VCaP (cell line): ENCODE measurements at regions not wholly inside any gene's neighbourhood (a gene's known extent, or its start where the extent isn't known, plus 50 kb on each side); places are given as distances from the start of the nearest gene placed in this dataset.
"Not testable (repeated sequence)": the region's sequence is repeated elsewhere in the genome, so short reads cannot be mapped to it uniquely, and the experiment has no call there.

Experiments
- H3K27ac ChIP-seq: fragments of 450-650 bp; 2 replicates; pipeline ENCODE4 v1.5.1; 2017
- TF ChIP-seq, protein P1 (sequence below): fragments of 450-650 bp; conservative IDR thresholded peaks from 2 replicates; pipeline ENCODE4 v1.5.1; 2017; ENCODE audit warnings: mild to moderate bottlenecking, moderate library complexity

DNA sequence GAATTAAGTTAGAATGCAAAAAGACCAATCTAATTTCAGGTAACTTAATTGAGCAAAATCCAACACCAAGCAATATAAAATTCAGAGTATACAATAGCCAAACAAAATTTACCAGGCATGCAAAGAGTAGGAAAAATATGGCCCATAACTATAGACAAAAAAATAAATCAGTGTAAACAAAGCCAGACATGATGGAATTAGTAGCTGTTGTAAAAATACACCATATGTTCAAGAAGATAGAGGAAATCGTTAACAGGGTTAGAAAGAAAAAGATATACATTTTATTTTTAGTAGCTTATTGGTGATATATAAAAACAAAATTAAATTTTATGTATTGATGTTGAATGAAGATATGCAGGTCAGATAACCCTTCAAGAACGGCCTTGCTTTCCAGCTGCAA, 621.1 kb upstream of the MIR17HG start:
- no peak overlapping the region for H3K27ac ChIP-seq
- TF ChIP-seq, protein P1, sequence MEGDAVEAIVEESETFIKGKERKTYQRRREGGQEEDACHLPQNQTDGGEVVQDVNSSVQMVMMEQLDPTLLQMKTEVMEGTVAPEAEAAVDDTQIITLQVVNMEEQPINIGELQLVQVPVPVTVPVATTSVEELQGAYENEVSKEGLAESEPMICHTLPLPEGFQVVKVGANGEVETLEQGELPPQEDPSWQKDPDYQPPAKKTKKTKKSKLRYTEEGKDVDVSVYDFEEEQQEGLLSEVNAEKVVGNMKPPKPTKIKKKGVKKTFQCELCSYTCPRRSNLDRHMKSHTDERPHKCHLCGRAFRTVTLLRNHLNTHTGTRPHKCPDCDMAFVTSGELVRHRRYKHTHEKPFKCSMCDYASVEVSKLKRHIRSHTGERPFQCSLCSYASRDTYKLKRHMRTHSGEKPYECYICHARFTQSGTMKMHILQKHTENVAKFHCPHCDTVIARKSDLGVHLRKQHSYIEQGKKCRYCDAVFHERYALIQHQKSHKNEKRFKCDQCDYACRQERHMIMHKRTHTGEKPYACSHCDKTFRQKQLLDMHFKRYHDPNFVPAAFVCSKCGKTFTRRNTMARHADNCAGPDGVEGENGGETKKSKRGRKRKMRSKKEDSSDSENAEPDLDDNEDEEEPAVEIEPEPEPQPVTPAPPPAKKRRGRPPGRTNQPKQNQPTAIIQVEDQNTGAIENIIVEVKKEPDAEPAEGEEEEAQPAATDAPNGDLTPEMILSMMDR = no peak

DNA sequence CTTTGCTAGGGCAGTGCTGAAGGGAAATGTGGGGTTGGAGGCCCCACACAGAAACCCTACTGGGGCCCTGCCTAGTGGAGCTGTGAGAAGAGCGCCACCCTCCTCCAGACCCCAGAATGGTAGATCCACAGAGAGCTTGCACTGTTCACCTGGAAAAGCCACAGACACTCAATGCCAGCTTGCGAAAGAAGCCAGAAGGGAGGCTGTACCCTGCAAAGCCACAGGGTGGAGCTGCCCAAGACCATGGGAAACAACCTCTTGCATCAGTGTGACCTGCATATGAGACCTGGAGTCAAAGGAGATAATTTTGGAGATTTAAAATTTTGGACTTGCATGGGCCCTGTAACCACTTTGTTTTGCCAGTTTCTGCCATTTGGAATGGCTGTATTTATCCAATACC, 615.4 kb upstream of the MIR17HG start:
- no peak overlapping the region for H3K27ac ChIP-seq
- TF ChIP-seq, protein P1 = no peak; the same call in 1 of the 2 replicates

DNA sequence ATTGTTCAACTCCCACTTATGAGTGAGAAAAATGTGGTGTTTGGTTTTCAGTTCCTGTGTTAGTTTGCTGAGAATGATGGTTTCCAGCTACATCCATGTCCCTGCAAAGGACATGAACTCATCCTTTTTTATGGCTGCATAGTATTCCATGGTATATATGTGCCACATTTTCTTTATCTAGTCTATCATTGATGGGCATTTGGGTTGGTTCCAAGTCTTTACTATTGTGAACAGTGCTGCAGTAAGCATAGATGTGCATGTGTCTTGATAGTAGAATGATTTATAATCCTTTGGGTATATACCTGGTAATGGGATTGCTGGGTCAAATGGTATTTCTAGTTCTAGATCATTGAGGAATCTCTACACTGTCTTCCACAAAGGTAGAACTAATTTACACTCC, 613.0 kb upstream of the MIR17HG start:
- not testable (repeated sequence) for H3K27ac ChIP-seq

DNA sequence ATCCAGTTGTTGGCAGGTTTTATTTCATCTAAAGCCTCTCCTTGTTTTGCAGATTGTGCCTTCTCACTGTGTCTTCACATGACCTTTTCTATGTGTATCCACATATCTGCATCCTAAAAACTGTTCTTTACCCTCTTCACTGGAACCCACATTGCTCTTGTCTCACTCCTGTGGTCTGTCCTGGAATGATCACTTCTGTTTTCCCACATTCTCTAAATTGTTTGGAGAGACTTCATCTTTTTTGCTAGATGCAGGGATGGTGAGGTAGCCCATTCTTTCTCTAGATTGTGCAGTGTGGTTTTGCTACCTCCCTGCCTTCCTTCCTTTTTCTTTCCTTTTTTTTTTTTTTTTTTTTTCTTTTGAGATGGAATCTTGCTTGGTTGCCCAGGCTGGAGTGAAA, 608.6 kb upstream of the MIR17HG start:
- H3K27ac ChIP-seq = no peak overlapping the region
- TF ChIP-seq, protein P1 = no peak

DNA sequence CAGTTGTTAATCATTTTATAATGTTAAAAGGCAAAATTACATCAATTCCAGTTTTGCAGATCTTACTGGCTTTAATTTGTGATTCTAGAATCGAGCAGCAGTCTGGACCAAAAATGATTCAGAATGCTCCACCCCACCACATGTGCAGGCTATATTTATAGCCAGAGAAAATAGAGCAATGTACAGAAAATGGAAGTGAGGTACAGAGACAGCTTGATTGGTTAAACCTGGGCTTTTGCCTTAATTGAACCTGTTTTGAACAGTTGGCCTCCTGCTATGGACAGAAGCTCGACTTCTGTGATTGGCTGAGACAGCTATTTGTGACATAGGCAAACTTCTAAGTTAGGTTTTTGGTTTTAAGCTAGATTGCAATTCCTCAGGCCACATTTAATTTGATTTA, 607.4 kb upstream of the MIR17HG start:
- TF ChIP-seq, protein P1 = no peak
- H3K27ac ChIP-seq = no peak overlapping the region

DNA sequence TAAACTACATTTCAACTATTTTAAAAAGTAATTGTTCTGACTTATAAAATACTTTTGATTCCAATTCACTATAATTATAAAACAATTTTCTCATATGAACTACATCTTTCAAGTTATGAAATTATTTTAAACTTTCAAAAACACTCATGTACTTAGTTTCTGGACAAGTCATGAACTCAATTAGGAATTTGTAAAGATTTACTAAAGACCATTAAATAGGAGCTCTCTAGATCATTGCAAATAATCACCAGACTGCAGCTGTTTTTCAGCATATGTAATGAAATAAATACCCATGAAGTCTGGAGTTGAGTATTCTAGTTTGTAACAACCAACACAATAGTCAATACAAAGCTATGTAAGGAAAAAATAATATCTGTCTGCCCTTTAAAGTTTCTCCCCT, 605.1 kb upstream of the MIR17HG start:
- TF ChIP-seq, protein P1 = no peak
- H3K27ac ChIP-seq = no peak overlapping the region

DNA sequence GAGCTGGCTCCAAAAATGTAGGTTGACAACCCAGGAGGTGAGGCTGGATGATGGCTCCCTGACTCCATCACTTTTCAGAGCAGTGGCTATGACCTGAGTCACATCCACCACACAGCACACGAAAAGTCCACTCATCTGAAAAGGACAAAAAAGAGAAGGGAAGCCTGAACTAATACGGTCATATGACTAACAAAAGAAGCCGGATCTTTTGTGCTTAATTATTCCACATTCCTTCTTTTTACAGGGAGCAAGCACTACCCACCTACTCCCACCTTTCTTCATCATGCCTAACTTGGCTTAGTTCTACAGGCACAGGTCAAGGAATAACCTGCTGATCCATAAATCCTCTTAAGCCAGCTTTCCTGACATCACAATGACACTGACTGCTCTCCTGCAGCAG, 601.3 kb upstream of the MIR17HG start:
- TF ChIP-seq, protein P1 = no peak
- H3K27ac ChIP-seq = no peak overlapping the region

DNA sequence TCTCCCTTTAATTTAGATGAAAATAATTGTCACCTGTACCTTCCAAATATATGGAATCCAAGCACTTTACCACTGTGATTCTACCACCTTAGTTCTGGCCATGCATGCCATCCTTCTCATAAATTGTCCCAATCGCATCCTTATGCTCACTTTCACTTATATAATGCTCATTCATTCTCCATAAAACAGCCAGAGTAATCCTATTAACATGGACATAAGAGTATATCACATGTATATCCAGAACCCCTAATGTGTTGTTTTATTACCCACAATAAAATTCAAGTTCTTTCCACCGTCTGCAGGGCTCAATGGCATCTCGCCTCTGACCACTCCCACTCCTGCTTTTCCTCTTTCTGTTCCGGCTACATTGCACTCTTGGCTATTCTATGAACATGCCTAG, 597.5 kb upstream of the MIR17HG start:
- no peak overlapping the region for H3K27ac ChIP-seq
- TF ChIP-seq, protein P1 = no peak
